Right renal pelvis (tissue), 4 donors: ENCODE measurements at regions not wholly inside any gene's neighbourhood (a gene's known extent, or its start where the extent isn't known, plus 50 kb on each side); places are given as distances from the start of the nearest gene placed in this dataset.

Source experiments
- DNase-seq, 4 donors: peaks; one replicate each; pipeline ENCODE4 v3.0.0-alpha.2; 2013; ENCODE audit warnings: low read depth in 4 of 4, low spot score in 3 of 4, missing footprints in 1 of 4

GRCh38 chr7:118671149-118671548 lies 446.6 kb downstream of the ANKRD7 start:
- DNase-seq: no peak

GRCh38 chr7:118684796-118685195 lies 460.3 kb downstream of the ANKRD7 start:
- no peak for DNase-seq

- DNase-seq: no peak
Measured at GRCh38 chr7:118689403-118689802, 464.9 kb downstream of the ANKRD7 start.

- no peak for DNase-seq
Measured at GRCh38 chr7:118696879-118697278, 472.4 kb downstream of the ANKRD7 start.

- DNase-seq: no peak
Measured at GRCh38 chr7:118699222-118699621, 474.7 kb downstream of the ANKRD7 start.

GRCh38 chr7:118708741-118709140 lies 484.2 kb downstream of the ANKRD7 start:
- no peak for DNase-seq

- no peak for DNase-seq
Measured at GRCh38 chr7:118711688-118712087, 487.2 kb downstream of the ANKRD7 start.

GRCh38 chr7:118713039-118713438 lies 488.5 kb downstream of the ANKRD7 start:
- no peak for DNase-seq

GRCh38 chr7:118720632-118721031 lies 496.1 kb downstream of the ANKRD7 start:
- DNase-seq: no peak

- DNase-seq: no peak
Measured at GRCh38 chr7:118731854-118732253, 507.4 kb downstream of the ANKRD7 start.

GRCh38 chr7:118734541-118734940 lies 510.0 kb downstream of the ANKRD7 start:
- no peak for DNase-seq

- DNase-seq: no peak
Measured at GRCh38 chr7:118735441-118735840, 510.9 kb downstream of the ANKRD7 start.

GRCh38 chr7:118737935-118738334 lies 513.4 kb downstream of the ANKRD7 start:
- no peak for DNase-seq

GRCh38 chr7:118745927-118746326 lies 521.4 kb downstream of the ANKRD7 start:
- no peak for DNase-seq

- no peak for DNase-seq
Measured at GRCh38 chr7:118747473-118747872, 523.0 kb downstream of the ANKRD7 start.

- no peak for DNase-seq
Measured at GRCh38 chr7:118753479-118753878, 529.0 kb downstream of the ANKRD7 start.

- DNase-seq: no peak
Measured at GRCh38 chr7:118754608-118755007, 530.1 kb downstream of the ANKRD7 start.

GRCh38 chr7:118755067-118755625 lies 530.6 kb downstream of the ANKRD7 start:
- DNase-seq: no peak

GRCh38 chr7:118757066-118757465 lies 532.6 kb downstream of the ANKRD7 start:
- DNase-seq: no peak

GRCh38 chr7:118758582-118758981 lies 534.1 kb downstream of the ANKRD7 start:
- DNase-seq: no peak

- no peak for DNase-seq
Measured at GRCh38 chr7:118759921-118760320, 535.4 kb downstream of the ANKRD7 start.

- DNase-seq: no peak
Measured at GRCh38 chr7:118762451-118762850, 537.9 kb downstream of the ANKRD7 start.

GRCh38 chr7:118764221-118764620 lies 539.7 kb downstream of the ANKRD7 start:
- DNase-seq: no peak
